SU-DHL-6 (cell line): ENCODE measurements at regions not wholly inside any gene's neighbourhood (a gene's known extent, or its start where the extent isn't known, plus 50 kb on each side); places are given as distances from the start of the nearest gene placed in this dataset.

Experiments
- H2AFZ ChIP-seq: fragments of 200-600 bp; sonication (generic); 2 replicates; pipeline ENCODE4 v1.6.1; 2014; ENCODE audit warnings: low read depth, mild to moderate bottlenecking, moderate library complexity, mixed read lengths, antibody characterized with exemption, low read length; ENCODE audit not compliant: severe bottlenecking
- H3F3A ChIP-seq: fragments of 200-600 bp; shearing (Covaris generic); 2 replicates; pipeline ENCODE4 v1.6.0; 2016; ENCODE audit warnings: antibody characterized with exemption, mild to moderate bottlenecking; ENCODE audit not compliant: insufficient read depth
- H3K27ac ChIP-seq: fragments of 200-600 bp; sonication (generic); 2 replicates; pipeline ENCODE4 v1.5.1; 2016; ENCODE audit warnings: low read depth, mild to moderate bottlenecking, low read length, moderate library complexity, mixed read lengths
- H3K27me3 ChIP-seq: fragments of 200-600 bp; sonication (generic), shearing (Covaris generic); 2 replicates; pipeline ENCODE4 v1.6.0; 2014; ENCODE audit warnings: mild to moderate bottlenecking, low read length
- H3K36me3 ChIP-seq: fragments of 200-600 bp; sonication (generic); 2 replicates; pipeline ENCODE4 v1.6.1; 2014; ENCODE audit warnings: mild to moderate bottlenecking, low read length, mixed read lengths
- H3K4me2 ChIP-seq: fragments of 300-600, 200-600 bp; shearing (Covaris generic), sonication (generic); 2 replicates; pipeline ENCODE4 v1.6.0; 2014; ENCODE audit warnings: low read length, low read depth, mild to moderate bottlenecking; ENCODE audit not compliant: poor library complexity, severe bottlenecking
- H3K4me3 ChIP-seq: fragments of 200-600 bp; sonication (generic); 2 replicates; pipeline ENCODE4 v1.5.1; 2014; ENCODE audit warnings: antibody characterized with exemption, low read length, mild to moderate bottlenecking, mixed read lengths; ENCODE audit not compliant: insufficient read depth, poor library complexity, severe bottlenecking
- H3K79me2 ChIP-seq: fragments of 200-600 bp; sonication (generic); 2 replicates; pipeline ENCODE4 v1.6.1; 2014; ENCODE audit warnings: mild to moderate bottlenecking, low read length, moderate library complexity; ENCODE audit not compliant: insufficient read depth
- H3K9ac ChIP-seq: fragments of 200-600 bp; sonication (generic); 2 replicates; pipeline ENCODE4 v1.7.0; 2014; ENCODE audit warnings: mild to moderate bottlenecking, low read length
- H3K9me2 ChIP-seq: fragments of 200-600 bp; sonication (generic); replicated peaks from 2 replicates; pipeline ENCODE4 v1.6.1; 2014; ENCODE audit warnings: low read length; ENCODE audit not compliant: insufficient read depth
- H3K9me3 ChIP-seq: fragments of 200-600 bp; sonication (generic); 2 replicates; pipeline ENCODE4 v1.6.1; 2014; ENCODE audit warnings: low read length, mixed read lengths; ENCODE audit not compliant: insufficient read depth
- H4K20me1 ChIP-seq: fragments of 200-600 bp; sonication (generic); 2 replicates; pipeline ENCODE4 v1.6.1; 2014; ENCODE audit warnings: low read depth, mild to moderate bottlenecking, antibody characterized with exemption, low read length, moderate library complexity, mixed read lengths
- CTCF ChIP-seq: fragments of 200-600 bp; sonication (generic); IDR thresholded peaks from one replicate; pipeline ENCODE4 v1.5.1; 2017; ENCODE audit warnings: antibody characterized with exemption, mild to moderate bottlenecking, low read length, moderate library complexity; ENCODE audit not compliant: insufficient read depth, poor library complexity, severe bottlenecking
- EZH2phosphoT487 ChIP-seq: fragments of 200-600 bp; sonication (generic), shearing (Covaris generic); conservative IDR thresholded peaks from 2 replicates; pipeline ENCODE4 v1.6.1; 2018; ENCODE audit warnings: mild to moderate bottlenecking, antibody characterized with exemption, low read length, moderate library complexity, mixed read lengths

- Histone ChIP-seq H4K20me1 (no peaks in the 10 kb centered on the region), H3K9me2 (no peaks in the 10 kb centered on the region), H3F3A (no peaks in the 10 kb centered on the region), H3K9ac (no peak overlapping the region), H3K36me3 (no peaks in the 10 kb centered on the region), H3K27ac (no peak overlapping the region), H3K4me3 (no peak overlapping the region), H2AFZ (no peak overlapping the region), H3K9me3 (no peaks in the 10 kb centered on the region), H3K4me2 (no peak overlapping the region), H3K79me2 (no peaks in the 10 kb centered on the region), H3K27me3 (no peaks in the 10 kb centered on the region)
- TF ChIP-seq EZH2phosphoT487 = no peak
- TF ChIP-seq CTCF = no peak
Observed at GRCh38 chr20:51856432-51856831, 54.1 kb upstream of the SALL4 start.

- no peaks in the 10 kb centered on the region for H3F3A ChIP-seq
- no peaks in the 10 kb centered on the region for H3K9me2 ChIP-seq
- no peaks in the 10 kb centered on the region for H3K36me3 ChIP-seq
- H2AFZ ChIP-seq = no peak overlapping the region
- no peak overlapping the region for H3K4me2 ChIP-seq
- no peaks in the 10 kb centered on the region for H4K20me1 ChIP-seq
- no peak overlapping the region for H3K9ac ChIP-seq
- H3K27ac ChIP-seq = no peak overlapping the region
- TF ChIP-seq CTCF (no peak), EZH2phosphoT487 (no peak)
- no peaks in the 10 kb centered on the region for H3K79me2 ChIP-seq
- no peaks in the 10 kb centered on the region for H3K9me3 ChIP-seq
- H3K4me3 ChIP-seq = no peak overlapping the region
- no peaks in the 10 kb centered on the region for H3K27me3 ChIP-seq
Observed at GRCh38 chr20:51854921-51855320, 52.6 kb upstream of the SALL4 start.
